A673 (cell line): ENCODE measurements at regions not wholly inside any gene's neighbourhood (a gene's known extent, or its start where the extent isn't known, plus 50 kb on each side); places are given as distances from the start of the nearest gene placed in this dataset.

ENCODE experiments used
- CTCF ChIP-seq: fragments of 300-800, 200-600 bp; sonication (generic); conservative IDR thresholded peaks from 2 replicates; pipeline ENCODE4 v1.5.1; 2017; ENCODE audit warnings: low read depth, mild to moderate bottlenecking, antibody characterized with exemption, low read length, moderate library complexity, mixed read lengths
- EZH2 ChIP-seq: fragments of 200-600 bp; sonication (generic); IDR thresholded peaks from 2 replicates; pipeline ENCODE4 v1.6.1; 2017; ENCODE audit warnings: borderline replicate concordance, low read depth, mild to moderate bottlenecking, mixed read lengths, antibody characterized with exemption, low read length; ENCODE audit not compliant: poor library complexity, severe bottlenecking

DNA sequence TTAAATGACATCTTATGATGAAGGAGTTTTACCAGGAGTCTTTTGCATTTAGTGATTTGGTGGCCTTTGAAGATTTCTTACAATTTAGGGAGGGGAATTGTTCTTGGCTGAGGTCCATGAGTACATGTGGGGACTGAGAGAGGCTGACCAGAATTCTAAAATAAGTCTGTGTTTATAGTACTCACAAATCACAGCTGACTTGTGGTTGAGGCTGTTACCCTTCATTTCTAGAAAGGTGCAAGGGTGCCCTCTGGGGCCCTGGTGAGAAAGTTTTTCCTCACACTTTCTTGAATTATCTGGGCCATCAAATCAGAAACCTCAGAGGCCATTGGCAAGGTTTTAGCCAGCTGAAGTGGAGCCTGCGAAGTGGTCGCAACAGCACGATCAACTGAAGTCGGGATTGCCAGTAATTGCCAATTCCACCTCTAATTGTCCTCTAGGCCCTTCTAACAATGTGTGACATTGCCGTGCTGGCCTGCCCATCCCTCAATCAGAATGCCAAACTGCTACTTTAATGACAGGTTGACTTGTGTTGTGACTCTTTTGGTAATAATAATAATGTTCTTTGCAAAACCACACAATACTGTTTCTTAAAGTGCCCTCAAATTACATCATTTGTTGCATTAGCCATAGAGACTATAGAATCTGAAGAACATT is 221.6 kb downstream of the OGFRL1 start:
- TF ChIP-seq CTCF: peak; percentile 50; the same call in 1 of the 2 replicates
- TF ChIP-seq EZH2: no peak
